Right atrium auricular region (tissue), 2 donors: ENCODE measurements at regions not wholly inside any gene's neighbourhood (a gene's known extent, or its start where the extent isn't known, plus 50 kb on each side); places are given as distances from the start of the nearest gene placed in this dataset.

Source experiments
- DNase-seq: peaks from one replicate; pipeline ENCODE4 v3.0.0-alpha.2; 2019; ENCODE audit warnings: low spot score
- H3K27ac ChIP-seq, 2 donors: fragments of 200-600 bp; sonication (generic); 1 replicate in 1 of 2; 2 replicates in 1 of 2; pipeline ENCODE4 v1.5.1; 2016 to 2019
- H3K27me3 ChIP-seq, 2 donors: fragments of 200-600 bp; sonication (generic); one replicate each; pipeline versions ENCODE4 v1.5.1 to v1.6.0; 2017 to 2019
- H3K36me3 ChIP-seq: fragments of 200-600 bp; sonication (generic); one replicate; pipeline ENCODE4 v1.5.1; 2016
- H3K4me1 ChIP-seq, 2 donors: fragments of 200-600 bp; sonication (generic); one replicate each; pipeline versions ENCODE4 v1.5.1 to v1.6.0; 2017 to 2019
- H3K4me3 ChIP-seq, 2 donors: fragments of 200-600 bp; sonication (generic); 1 replicate in 1 of 2; 2 replicates in 1 of 2; pipeline ENCODE4 v1.5.1; 2017 to 2019; ENCODE audit warnings: mild to moderate bottlenecking in 1 of 2, moderate library complexity in 1 of 2
- H3K9me3 ChIP-seq, 2 donors: fragments of 200-600 bp; sonication (generic); one replicate each; pipeline ENCODE4 v1.5.1; 2019
- CTCF ChIP-seq, 2 donors: fragments of 200-600 bp; sonication (generic); IDR thresholded peaks; one replicate each; pipeline ENCODE4 v1.5.1; 2019; ENCODE audit warnings: antibody characterized with exemption in 2 of 2

DNA sequence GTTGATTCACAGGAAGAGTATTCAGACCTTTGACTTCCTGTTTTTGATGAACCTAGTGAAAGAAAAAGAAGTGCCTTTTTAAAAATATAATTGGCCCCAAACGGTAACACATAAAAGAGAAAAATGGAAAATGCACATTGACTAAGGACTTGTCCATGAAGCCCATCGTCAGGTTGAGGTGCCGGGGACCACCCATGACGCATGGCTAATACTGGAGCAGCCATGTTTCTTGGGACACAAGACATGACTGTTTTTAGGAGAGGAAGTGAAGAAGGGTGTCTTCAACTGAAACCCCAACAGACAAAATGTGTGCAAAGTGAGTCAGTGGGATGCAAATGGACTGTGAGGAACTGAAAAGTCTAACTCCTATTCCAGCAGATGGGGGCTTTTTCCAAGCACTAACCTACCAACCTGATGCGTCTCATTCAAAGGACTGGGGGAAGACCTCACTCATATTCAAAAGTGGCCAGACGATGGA, 459.4 kb downstream of the FOXO1 start:
- DNase-seq, result no peak
- Histone ChIP-seq H3K4me3 (no peak overlapping the region), H3K27ac (no peak overlapping the region), H3K36me3 (no peaks in the 10 kb centered on the region), H3K27me3 (no peaks in the 10 kb centered on the region), H3K4me1 (no peaks in the 10 kb centered on the region), H3K9me3 (peaks cover 0 to 8% of the 10 kb centered on the region in 2 donors)
- no peak for TF ChIP-seq CTCF (IDR thresholded peaks at IDR 0.05)

- H3K4me3 ChIP-seq, result no peak overlapping the region
- no peak for DNase-seq
- TF ChIP-seq CTCF (IDR thresholded peaks at IDR 0.05), result no peak
- no peaks in the 10 kb centered on the region for H3K4me1 ChIP-seq
- no peaks in the 10 kb centered on the region for H3K27me3 ChIP-seq
- no peaks in the 10 kb centered on the region for H3K36me3 ChIP-seq
- peaks cover 0 to 8% of the 10 kb centered on the region in 2 donors for H3K9me3 ChIP-seq
- H3K27ac ChIP-seq, result no peak overlapping the region
Measured at GRCh38 chr13:40208517-40208916, 457.9 kb downstream of the FOXO1 start.

DNA sequence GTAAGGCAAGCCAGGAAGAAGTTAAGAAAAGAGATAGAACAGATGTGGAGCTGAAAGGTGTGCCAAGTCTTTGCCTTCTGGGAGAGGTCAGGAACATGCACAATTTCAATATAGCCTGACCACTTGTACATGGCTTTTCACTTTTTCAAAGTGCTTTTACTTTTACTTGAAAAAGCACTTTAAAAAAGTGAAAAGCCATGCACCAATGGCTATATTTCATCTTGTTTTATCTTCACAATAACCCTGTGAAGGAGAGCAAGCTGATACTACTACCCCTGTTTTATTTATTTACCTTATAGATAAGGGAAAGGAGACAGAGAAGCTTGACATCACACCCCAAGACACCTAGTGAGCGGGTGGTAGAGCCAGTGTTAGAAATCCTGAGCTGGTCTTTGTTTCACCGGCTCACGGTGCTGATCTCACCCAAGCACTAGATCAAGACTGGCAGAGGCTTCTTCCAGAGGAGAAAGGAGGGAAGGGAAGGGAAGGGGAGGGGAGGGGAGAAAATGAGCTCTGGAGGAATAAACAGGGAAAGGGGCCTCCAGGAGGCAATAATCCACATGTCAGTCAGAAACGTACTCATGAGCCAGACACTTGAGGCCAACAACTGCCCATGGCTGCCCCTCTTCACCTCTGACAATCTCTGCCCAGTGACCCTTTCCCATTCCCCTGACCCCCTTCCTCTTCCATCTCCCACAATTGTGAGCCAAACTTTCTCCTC, 455.4 kb downstream of the FOXO1 start:
- Histone ChIP-seq H3K27ac (no peak overlapping the region), H3K4me1 (no peaks in the 10 kb centered on the region), H3K4me3 (no peak overlapping the region), H3K36me3 (no peaks in the 10 kb centered on the region), H3K9me3 (no peaks in the 10 kb centered on the region), H3K27me3 (no peaks in the 10 kb centered on the region)
- no peak for DNase-seq
- no peak for TF ChIP-seq CTCF (IDR thresholded peaks at IDR 0.05)

GRCh38 chr13:40211586-40211968, 454.9 kb downstream of the FOXO1 start:
- no peak overlapping the region for H3K27ac ChIP-seq
- no peaks in the 10 kb centered on the region for H3K36me3 ChIP-seq
- H3K4me1 ChIP-seq, result no peaks in the 10 kb centered on the region
- no peak for DNase-seq
- TF ChIP-seq CTCF (IDR thresholded peaks at IDR 0.05), result no peak
- no peaks in the 10 kb centered on the region for H3K27me3 ChIP-seq
- no peak overlapping the region for H3K4me3 ChIP-seq
- H3K9me3 ChIP-seq, result no peaks in the 10 kb centered on the region

DNA sequence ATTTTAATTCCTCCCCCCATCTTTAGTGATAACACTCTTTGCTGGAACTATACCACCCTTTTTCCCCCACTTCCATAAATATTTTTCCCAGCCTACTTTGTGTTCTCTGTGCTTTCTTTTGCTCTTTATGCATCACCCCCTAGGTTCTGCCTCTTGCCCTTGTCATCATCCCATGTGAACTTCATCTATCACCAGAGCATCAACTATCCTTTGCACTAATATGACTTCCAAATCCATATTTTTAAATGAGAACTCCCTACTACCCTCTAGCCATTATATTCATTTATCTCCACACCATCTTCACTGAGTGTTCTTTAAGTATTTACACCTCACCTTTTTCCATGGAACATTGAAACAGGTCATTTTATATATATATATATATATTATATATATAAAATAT, 452.7 kb downstream of the FOXO1 start:
- Histone ChIP-seq H3K27ac (no peak overlapping the region), H3K4me3 (no peak overlapping the region), H3K4me1 (no peaks in the 10 kb centered on the region), H3K36me3 (no peaks in the 10 kb centered on the region), H3K9me3 (no peaks in the 10 kb centered on the region), H3K27me3 (no peaks in the 10 kb centered on the region)
- DNase-seq, result no peak
- no peak for TF ChIP-seq CTCF (IDR thresholded peaks at IDR 0.05)

GRCh38 chr13:40215311-40215710, 451.1 kb downstream of the FOXO1 start:
- Histone ChIP-seq H3K4me1 (no peaks in the 10 kb centered on the region), H3K9me3 (no peaks in the 10 kb centered on the region), H3K27me3 (no peaks in the 10 kb centered on the region), H3K36me3 (no peaks in the 10 kb centered on the region), H3K27ac (no peak overlapping the region), H3K4me3 (no peak overlapping the region)
- DNase-seq, result no peak
- TF ChIP-seq CTCF (IDR thresholded peaks at IDR 0.05), result no peak
